Thyroid gland (tissue), 4 donors: ENCODE measurements at regions not wholly inside any gene's neighbourhood (a gene's known extent, or its start where the extent isn't known, plus 50 kb on each side); places are given as distances from the start of the nearest gene placed in this dataset.

ENCODE experiments used
- POLR2A ChIP-seq, 2 donors: fragments of 450-650 bp; IDR thresholded peaks; one replicate each; pipeline ENCODE4 v1.6.1; 2017; ENCODE audit warnings: antibody characterized with exemption in 2 of 2, mild to moderate bottlenecking in 2 of 2, moderate library complexity in 1 of 2
- TF ChIP-seq, protein P1 (sequence below), 6 experiments: fragments of 200-600 bp in 3 of 6; fragments of 450-650 bp in 3 of 6; sonication (generic) in 3 of 6; IDR thresholded peaks; one replicate each; pipeline ENCODE4 v1.5.1; 2016 to 2019; ENCODE audit warnings: antibody characterized with exemption in 6 of 6, mild to moderate bottlenecking in 2 of 6, inconsistent platforms in 1 of 6, moderate library complexity in 1 of 6

DNA sequence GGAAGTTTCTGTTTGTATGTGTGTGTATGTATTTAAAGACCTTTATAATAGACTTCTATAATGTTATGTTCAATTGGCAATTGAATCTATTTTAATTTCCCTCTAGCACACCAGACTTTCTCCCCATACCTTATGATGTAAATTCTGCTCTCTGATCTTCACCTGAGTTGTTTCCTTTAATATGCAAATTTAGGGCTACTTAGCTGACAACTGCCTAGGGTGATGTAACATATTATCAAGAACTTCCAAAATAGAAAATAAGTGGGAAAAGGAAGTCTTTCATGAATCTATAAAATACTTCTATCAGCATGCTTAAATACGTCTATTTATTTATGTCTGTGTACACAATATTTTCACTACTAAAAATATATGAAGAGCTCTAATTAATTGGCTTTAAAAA is 923.5 kb upstream of the CDH10 start:
- TF ChIP-seq, protein P1, sequence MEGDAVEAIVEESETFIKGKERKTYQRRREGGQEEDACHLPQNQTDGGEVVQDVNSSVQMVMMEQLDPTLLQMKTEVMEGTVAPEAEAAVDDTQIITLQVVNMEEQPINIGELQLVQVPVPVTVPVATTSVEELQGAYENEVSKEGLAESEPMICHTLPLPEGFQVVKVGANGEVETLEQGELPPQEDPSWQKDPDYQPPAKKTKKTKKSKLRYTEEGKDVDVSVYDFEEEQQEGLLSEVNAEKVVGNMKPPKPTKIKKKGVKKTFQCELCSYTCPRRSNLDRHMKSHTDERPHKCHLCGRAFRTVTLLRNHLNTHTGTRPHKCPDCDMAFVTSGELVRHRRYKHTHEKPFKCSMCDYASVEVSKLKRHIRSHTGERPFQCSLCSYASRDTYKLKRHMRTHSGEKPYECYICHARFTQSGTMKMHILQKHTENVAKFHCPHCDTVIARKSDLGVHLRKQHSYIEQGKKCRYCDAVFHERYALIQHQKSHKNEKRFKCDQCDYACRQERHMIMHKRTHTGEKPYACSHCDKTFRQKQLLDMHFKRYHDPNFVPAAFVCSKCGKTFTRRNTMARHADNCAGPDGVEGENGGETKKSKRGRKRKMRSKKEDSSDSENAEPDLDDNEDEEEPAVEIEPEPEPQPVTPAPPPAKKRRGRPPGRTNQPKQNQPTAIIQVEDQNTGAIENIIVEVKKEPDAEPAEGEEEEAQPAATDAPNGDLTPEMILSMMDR (IDR thresholded peaks at IDR 0.05) = no peak
- TF ChIP-seq POLR2A (IDR thresholded peaks at IDR 0.05) = no peak
